HEK293T (cell line): ENCODE measurements at regions not wholly inside any gene's neighbourhood (a gene's known extent, or its start where the extent isn't known, plus 50 kb on each side); places are given as distances from the start of the nearest gene placed in this dataset.

ENCODE experiments used
- BHLHE40 ChIP-seq: fragments of 450-650 bp; IDR thresholded peaks from 2 replicates; pipeline ENCODE4 v1.6.1; 2016; ENCODE audit warnings: mild to moderate bottlenecking, moderate library complexity, borderline replicate concordance
- CTBP1 ChIP-seq: fragments of 450-650 bp; IDR thresholded peaks from 2 replicates; pipeline ENCODE4 v1.6.1; 2016; ENCODE audit warnings: borderline replicate concordance
- ELF4 ChIP-seq: fragments of 450-650 bp; IDR thresholded peaks from 2 replicates; pipeline ENCODE4 v1.6.1; 2017; ENCODE audit warnings: antibody characterized with exemption
- FOXA1 ChIP-seq: fragments of 450-650 bp; IDR thresholded peaks from 2 replicates; pipeline ENCODE4 v1.6.1; 2016; ENCODE audit warnings: mild to moderate bottlenecking
- FOXK2 ChIP-seq: fragments of 450-650 bp; IDR thresholded peaks from 2 replicates; pipeline ENCODE4 v1.6.1; 2016; ENCODE audit warnings: mild to moderate bottlenecking
- FOXM1 ChIP-seq: fragments of 450-650 bp; IDR thresholded peaks from 2 replicates; pipeline ENCODE4 v1.6.1; 2017; ENCODE audit warnings: mild to moderate bottlenecking, borderline replicate concordance
- HDGF ChIP-seq: fragments of 450-650 bp; IDR thresholded peaks from 2 replicates; pipeline ENCODE4 v1.6.1; 2017; ENCODE audit warnings: antibody characterized with exemption, borderline replicate concordance
- LEF1 ChIP-seq: fragments of 450-650 bp; IDR thresholded peaks from 2 replicates; pipeline ENCODE4 v1.6.1; 2017; ENCODE audit warnings: mild to moderate bottlenecking, borderline replicate concordance
- NFRKB ChIP-seq: fragments of 450-650 bp; IDR thresholded peaks from 2 replicates; pipeline ENCODE4 v1.6.1; 2016; ENCODE audit warnings: mild to moderate bottlenecking, moderate library complexity
- PKNOX1 ChIP-seq: fragments of 450-650 bp; IDR thresholded peaks from 2 replicates; pipeline ENCODE4 v1.6.1; 2016
- SP1 ChIP-seq: fragments of 450-650 bp; IDR thresholded peaks from 2 replicates; pipeline ENCODE4 v1.6.1; 2017
- SUZ12 ChIP-seq: fragments of 450-650 bp; IDR thresholded peaks from 2 replicates; pipeline ENCODE4 v1.6.1; 2016; ENCODE audit warnings: mild to moderate bottlenecking
- TARDBP ChIP-seq: fragments of 450-650 bp; IDR thresholded peaks from 2 replicates; pipeline ENCODE4 v1.6.1; 2016
- ZNF384 ChIP-seq: fragments of 450-650 bp; IDR thresholded peaks from 2 replicates; pipeline ENCODE4 v1.6.1; 2016

GRCh38 chr21:15255763-15256162 lies 191.0 kb upstream of the NRIP1 start:
- TF ChIP-seq TARDBP (no peak), FOXA1 (no peak), SP1 (no peak), ZNF384 (no peak), BHLHE40 (no peak), FOXM1 (no peak), HDGF (no peak), NFRKB (no peak), PKNOX1 (no peak), LEF1 (no peak), SUZ12 (no peak), FOXK2 (no peak), CTBP1 (no peak), ELF4 (no peak)
